ENCODE measurements at regions not wholly inside any gene's neighbourhood (a gene's known extent, or its start where the extent isn't known, plus 50 kb on each side); places are given as distances from the start of the nearest gene placed in this dataset.

GRCh38 chr7:67813621-67814292 is 817.1 kb downstream of the TYW1 start:
- no peak overlapping the region for H3K27ac ChIP-seq
- H3K36me3 ChIP-seq = no peaks in the 10 kb centered on the region
- H3K4me3 ChIP-seq (ENCODE audit: low read depth, low read length) = no peak overlapping the region
- no peak for TF ChIP-seq CTCF (IDR thresholded peaks at IDR 0.05; ENCODE audit: low read depth, low read length)
- peaks cover 22% of the 10 kb centered on the region for H3K27me3 ChIP-seq (ENCODE audit: insufficient read depth, low read depth, severe bottlenecking)
- DNase-seq = no peak
- H3K9me3 ChIP-seq (ENCODE audit: severe bottlenecking) = no peaks in the 10 kb centered on the region

- H3K27me3 ChIP-seq (ENCODE audit: insufficient read depth, low read depth, severe bottlenecking) = peaks cover 15% of the 10 kb centered on the region
- no peaks in the 10 kb centered on the region for H3K36me3 ChIP-seq
- no peak overlapping the region for H3K27ac ChIP-seq
- DNase-seq = no peak
- no peaks in the 10 kb centered on the region for H3K9me3 ChIP-seq (ENCODE audit: severe bottlenecking)
- TF ChIP-seq CTCF (IDR thresholded peaks at IDR 0.05; ENCODE audit: low read depth, low read length) = no peak
- H3K4me3 ChIP-seq (ENCODE audit: low read depth, low read length) = no peak overlapping the region
These were observed 820.8 kb downstream of the TYW1 start for GRCh38 chr7:67817481-67817880.

- H3K4me3 ChIP-seq (ENCODE audit: low read depth, low read length) = no peak overlapping the region
- peaks cover 4% of the 10 kb centered on the region for H3K9me3 ChIP-seq (ENCODE audit: severe bottlenecking)
- no peak for DNase-seq
- no peak overlapping the region for H3K27ac ChIP-seq
- peaks cover 5% of the 10 kb centered on the region for H3K27me3 ChIP-seq (ENCODE audit: insufficient read depth, low read depth, severe bottlenecking)
- no peaks in the 10 kb centered on the region for H3K36me3 ChIP-seq
- no peak for TF ChIP-seq CTCF (IDR thresholded peaks at IDR 0.05; ENCODE audit: low read depth, low read length)
These were observed 824.5 kb downstream of the TYW1 start for GRCh38 chr7:67821116-67821515.

- H3K9me3 ChIP-seq (ENCODE audit: severe bottlenecking) = peaks cover 4% of the 10 kb centered on the region
- H3K4me3 ChIP-seq (ENCODE audit: low read depth, low read length) = no peak overlapping the region
- H3K36me3 ChIP-seq = no peaks in the 10 kb centered on the region
- DNase-seq = no peak
- no peak for TF ChIP-seq CTCF (IDR thresholded peaks at IDR 0.05; ENCODE audit: low read depth, low read length)
- H3K27me3 ChIP-seq (ENCODE audit: insufficient read depth, low read depth, severe bottlenecking) = peaks cover 5% of the 10 kb centered on the region
- H3K27ac ChIP-seq = no peak overlapping the region
These were observed 826.7 kb downstream of the TYW1 start for GRCh38 chr7:67823345-67823744.

- no peak for TF ChIP-seq CTCF (IDR thresholded peaks at IDR 0.05; ENCODE audit: low read depth, low read length)
- DNase-seq = no peak
- no peak overlapping the region for H3K4me3 ChIP-seq (ENCODE audit: low read depth, low read length)
- H3K9me3 ChIP-seq (ENCODE audit: severe bottlenecking) = peaks cover 4% of the 10 kb centered on the region
- peaks cover 5% of the 10 kb centered on the region for H3K27me3 ChIP-seq (ENCODE audit: insufficient read depth, low read depth, severe bottlenecking)
- no peak overlapping the region for H3K27ac ChIP-seq
- H3K36me3 ChIP-seq = no peaks in the 10 kb centered on the region
These were observed 828.7 kb downstream of the TYW1 start for GRCh38 chr7:67825356-67825755.

GRCh38 chr7:67841896-67842295 is 845.3 kb downstream of the TYW1 start:
- H3K27me3 ChIP-seq (ENCODE audit: insufficient read depth, low read depth, severe bottlenecking) = peaks cover 35% of the 10 kb centered on the region
- peaks cover 6% of the 10 kb centered on the region for H3K9me3 ChIP-seq (ENCODE audit: severe bottlenecking)
- H3K4me3 ChIP-seq (ENCODE audit: low read depth, low read length) = no peak overlapping the region
- TF ChIP-seq CTCF (IDR thresholded peaks at IDR 0.05; ENCODE audit: low read depth, low read length) = no peak
- no peak for DNase-seq
- no peaks in the 10 kb centered on the region for H3K36me3 ChIP-seq
- no peak overlapping the region for H3K27ac ChIP-seq
